ENCODE measurements at regions not wholly inside any gene's neighbourhood (a gene's known extent, or its start where the extent isn't known, plus 50 kb on each side); places are given as distances from the start of the nearest gene placed in this dataset.

GRCh38 chr21:25362375-25363267 is 244.7 kb downstream of the MRPL39 start:
- TF ChIP-seq POLR2A (IDR thresholded peaks at IDR 0.05) = no peak
- TF ChIP-seq CTCF (IDR thresholded peaks at IDR 0.05) = no peak

Data from body of pancreas (tissue), 4 donors.